ENCODE measurements at regions not wholly inside any gene's neighbourhood (a gene's known extent, or its start where the extent isn't known, plus 50 kb on each side); places are given as distances from the start of the nearest gene placed in this dataset.

GRCh38 chr11:97895572-97895971 is 1125.2 kb upstream of the CNTN5 start:
- no peak overlapping the region for H3K27ac Mint-ChIP-seq
- no peaks in the 10 kb centered on the region for H3K4me1 Mint-ChIP-seq
- Histone ChIP-seq H3K9me3 (ENCODE audit: low read depth) (no peaks in the 10 kb centered on the region), H3K9ac (no peak overlapping the region), H3K79me2 (ENCODE audit: low read depth) (no peaks in the 10 kb centered on the region), H4K20me1 (ENCODE audit: low read depth) (no peaks in the 10 kb centered on the region), H3K4me3 (no peak overlapping the region), H3F3A (ENCODE audit: low read depth) (no peaks in the 10 kb centered on the region), H2AFZ (replicated peaks) (no peak overlapping the region), H3K36me3 (no peaks in the 10 kb centered on the region), H3K4me2 (no peak overlapping the region), H3K27ac (no peak overlapping the region), H3K4me1 (no peaks in the 10 kb centered on the region), H3K27me3 (no peaks in the 10 kb centered on the region)
- TF ChIP-seq EZH2 (IDR thresholded peaks at IDR 0.05) (no peak), EZH2phosphoT487 (IDR thresholded peaks at IDR 0.05) (no peak)
- TF ChIP-seq, protein P1, sequence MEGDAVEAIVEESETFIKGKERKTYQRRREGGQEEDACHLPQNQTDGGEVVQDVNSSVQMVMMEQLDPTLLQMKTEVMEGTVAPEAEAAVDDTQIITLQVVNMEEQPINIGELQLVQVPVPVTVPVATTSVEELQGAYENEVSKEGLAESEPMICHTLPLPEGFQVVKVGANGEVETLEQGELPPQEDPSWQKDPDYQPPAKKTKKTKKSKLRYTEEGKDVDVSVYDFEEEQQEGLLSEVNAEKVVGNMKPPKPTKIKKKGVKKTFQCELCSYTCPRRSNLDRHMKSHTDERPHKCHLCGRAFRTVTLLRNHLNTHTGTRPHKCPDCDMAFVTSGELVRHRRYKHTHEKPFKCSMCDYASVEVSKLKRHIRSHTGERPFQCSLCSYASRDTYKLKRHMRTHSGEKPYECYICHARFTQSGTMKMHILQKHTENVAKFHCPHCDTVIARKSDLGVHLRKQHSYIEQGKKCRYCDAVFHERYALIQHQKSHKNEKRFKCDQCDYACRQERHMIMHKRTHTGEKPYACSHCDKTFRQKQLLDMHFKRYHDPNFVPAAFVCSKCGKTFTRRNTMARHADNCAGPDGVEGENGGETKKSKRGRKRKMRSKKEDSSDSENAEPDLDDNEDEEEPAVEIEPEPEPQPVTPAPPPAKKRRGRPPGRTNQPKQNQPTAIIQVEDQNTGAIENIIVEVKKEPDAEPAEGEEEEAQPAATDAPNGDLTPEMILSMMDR (IDR thresholded peaks at IDR 0.05) = no peak
- DNase-seq (ENCODE audit: low spot score) = no peak
- H3K36me3 Mint-ChIP-seq = no peaks in the 10 kb centered on the region
- no peaks in the 10 kb centered on the region for H3K27me3 Mint-ChIP-seq (ENCODE audit: insufficient read depth, low read depth)
- no peak overlapping the region for H3K4me3 Mint-ChIP-seq
- H3K9me3 Mint-ChIP-seq = no peaks in the 10 kb centered on the region

DNA sequence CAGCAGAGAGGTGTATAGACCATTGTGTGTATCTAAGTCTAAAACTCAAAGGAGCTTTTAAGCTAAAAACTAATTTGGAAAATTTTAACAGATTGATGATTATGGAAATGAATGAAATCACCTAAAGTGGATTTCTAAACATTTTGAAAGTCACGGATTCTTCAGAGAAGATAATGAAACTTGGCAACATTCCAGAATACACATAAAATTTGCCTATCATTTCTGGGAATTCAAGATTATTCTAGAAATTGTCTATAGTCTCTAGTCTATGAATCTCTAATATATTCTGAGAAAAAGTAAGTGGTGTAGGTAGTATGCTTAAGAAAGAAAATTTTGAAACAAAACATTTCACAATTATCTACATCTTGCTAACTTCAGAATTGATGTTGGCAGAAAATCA is 1117.9 kb upstream of the CNTN5 start:
- Mint-ChIP-seq H3K9me3 (no peaks in the 10 kb centered on the region), H3K27me3 (ENCODE audit: insufficient read depth, low read depth) (no peaks in the 10 kb centered on the region), H3K4me3 (no peak overlapping the region), H3K4me1 (no peaks in the 10 kb centered on the region), H3K36me3 (no peaks in the 10 kb centered on the region), H3K27ac (no peak overlapping the region)
- Histone ChIP-seq H3K9me3 (ENCODE audit: low read depth) (no peaks in the 10 kb centered on the region), H3K4me1 (peaks cover 6% of the 10 kb centered on the region), H3K9ac (no peak overlapping the region), H4K20me1 (ENCODE audit: low read depth) (no peaks in the 10 kb centered on the region), H3K27me3 (no peaks in the 10 kb centered on the region), H3K79me2 (ENCODE audit: low read depth) (no peaks in the 10 kb centered on the region), H2AFZ (replicated peaks) (no peak overlapping the region), H3K4me3 (no peak overlapping the region), H3K27ac (no peak overlapping the region), H3K4me2 (no peak overlapping the region), H3F3A (ENCODE audit: low read depth) (no peaks in the 10 kb centered on the region), H3K36me3 (no peaks in the 10 kb centered on the region)
- no peak for TF ChIP-seq EZH2 (IDR thresholded peaks at IDR 0.05)
- TF ChIP-seq, protein P1 (IDR thresholded peaks at IDR 0.05) = no peak
- no peak for TF ChIP-seq EZH2phosphoT487 (IDR thresholded peaks at IDR 0.05)
- no peak for DNase-seq (ENCODE audit: low spot score)

- Histone ChIP-seq H3K4me2 (no peak overlapping the region), H3K79me2 (ENCODE audit: low read depth) (no peaks in the 10 kb centered on the region), H4K20me1 (ENCODE audit: low read depth) (no peaks in the 10 kb centered on the region), H3K9me3 (ENCODE audit: low read depth) (no peaks in the 10 kb centered on the region), H3F3A (ENCODE audit: low read depth) (no peaks in the 10 kb centered on the region), H3K27me3 (no peaks in the 10 kb centered on the region), H3K27ac (no peak overlapping the region), H3K4me1 (peaks cover 6% of the 10 kb centered on the region), H3K36me3 (no peaks in the 10 kb centered on the region), H3K9ac (no peak overlapping the region), H2AFZ (replicated peaks) (no peak overlapping the region), H3K4me3 (no peak overlapping the region)
- no peaks in the 10 kb centered on the region for H3K36me3 Mint-ChIP-seq
- DNase-seq (ENCODE audit: low spot score) = no peak
- no peaks in the 10 kb centered on the region for H3K4me1 Mint-ChIP-seq
- no peaks in the 10 kb centered on the region for H3K9me3 Mint-ChIP-seq
- H3K4me3 Mint-ChIP-seq = no peak overlapping the region
- H3K27ac Mint-ChIP-seq = no peak overlapping the region
- no peak for TF ChIP-seq EZH2phosphoT487 (IDR thresholded peaks at IDR 0.05)
- no peak for TF ChIP-seq EZH2 (IDR thresholded peaks at IDR 0.05)
- TF ChIP-seq, protein P1 (IDR thresholded peaks at IDR 0.05) = no peak
- H3K27me3 Mint-ChIP-seq (ENCODE audit: insufficient read depth, low read depth) = no peaks in the 10 kb centered on the region
Observed at GRCh38 chr11:97905101-97905500, 1115.6 kb upstream of the CNTN5 start.
